Suprapubic skin (tissue), 4 donors: ENCODE measurements at regions not wholly inside any gene's neighbourhood (a gene's known extent, or its start where the extent isn't known, plus 50 kb on each side); places are given as distances from the start of the nearest gene placed in this dataset.

Experiments
- EP300 ChIP-seq: sonication (generic); formaldehyde crosslinking; IDR thresholded peaks from one replicate; pipeline ENCODE4 v1.6.1; 2017; ENCODE audit warnings: antibody characterized with exemption
- POLR2A ChIP-seq, 2 donors: fragments of 450-650 bp; IDR thresholded peaks; one replicate each; pipeline ENCODE4 v1.6.1; 2017; ENCODE audit warnings: antibody characterized with exemption in 2 of 2, mild to moderate bottlenecking in 2 of 2, moderate library complexity in 2 of 2
- POLR2AphosphoS5 ChIP-seq, 3 donors: sonication (generic); formaldehyde crosslinking; IDR thresholded peaks; one replicate each; pipeline ENCODE4 v1.6.1; 2017; ENCODE audit warnings: antibody characterized with exemption in 3 of 3
- TF ChIP-seq, protein P1 (sequence below), 2 donors: fragments of 200-600 bp in 1 of 2; fragments of 450-650 bp in 1 of 2; sonication (generic) in 1 of 2; IDR thresholded peaks; one replicate each; pipeline ENCODE4 v1.5.1; 2016 to 2019; ENCODE audit warnings: antibody characterized with exemption in 2 of 2, mild to moderate bottlenecking in 1 of 2, moderate library complexity in 1 of 2

DNA sequence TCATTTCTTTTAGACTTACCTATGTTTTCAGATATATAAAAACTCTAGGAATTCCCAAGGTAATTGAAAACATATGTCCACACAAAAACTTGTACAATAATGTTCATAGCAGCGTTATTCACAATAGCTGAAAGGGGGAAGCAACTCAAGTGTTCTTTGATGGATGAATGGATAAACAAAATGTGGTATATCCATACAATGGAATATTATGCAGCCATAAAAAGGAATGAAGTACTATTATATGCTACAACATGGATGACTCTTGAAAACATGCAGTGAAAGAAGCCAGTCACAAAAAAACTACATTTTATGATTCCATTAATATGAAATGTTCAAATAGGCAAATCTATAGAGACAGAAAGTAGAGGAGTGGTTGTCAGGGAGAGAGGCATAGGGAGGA lies 62.2 kb upstream of the WDR26 start:
- TF ChIP-seq, protein P1, sequence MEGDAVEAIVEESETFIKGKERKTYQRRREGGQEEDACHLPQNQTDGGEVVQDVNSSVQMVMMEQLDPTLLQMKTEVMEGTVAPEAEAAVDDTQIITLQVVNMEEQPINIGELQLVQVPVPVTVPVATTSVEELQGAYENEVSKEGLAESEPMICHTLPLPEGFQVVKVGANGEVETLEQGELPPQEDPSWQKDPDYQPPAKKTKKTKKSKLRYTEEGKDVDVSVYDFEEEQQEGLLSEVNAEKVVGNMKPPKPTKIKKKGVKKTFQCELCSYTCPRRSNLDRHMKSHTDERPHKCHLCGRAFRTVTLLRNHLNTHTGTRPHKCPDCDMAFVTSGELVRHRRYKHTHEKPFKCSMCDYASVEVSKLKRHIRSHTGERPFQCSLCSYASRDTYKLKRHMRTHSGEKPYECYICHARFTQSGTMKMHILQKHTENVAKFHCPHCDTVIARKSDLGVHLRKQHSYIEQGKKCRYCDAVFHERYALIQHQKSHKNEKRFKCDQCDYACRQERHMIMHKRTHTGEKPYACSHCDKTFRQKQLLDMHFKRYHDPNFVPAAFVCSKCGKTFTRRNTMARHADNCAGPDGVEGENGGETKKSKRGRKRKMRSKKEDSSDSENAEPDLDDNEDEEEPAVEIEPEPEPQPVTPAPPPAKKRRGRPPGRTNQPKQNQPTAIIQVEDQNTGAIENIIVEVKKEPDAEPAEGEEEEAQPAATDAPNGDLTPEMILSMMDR (IDR thresholded peaks at IDR 0.05) = no peak
- TF ChIP-seq POLR2AphosphoS5 (IDR thresholded peaks at IDR 0.05) (no peak), POLR2A (IDR thresholded peaks at IDR 0.05) (no peak), EP300 (no peak)
